ENCODE measurements at regions not wholly inside any gene's neighbourhood (a gene's known extent, or its start where the extent isn't known, plus 50 kb on each side); places are given as distances from the start of the nearest gene placed in this dataset.

DNA sequence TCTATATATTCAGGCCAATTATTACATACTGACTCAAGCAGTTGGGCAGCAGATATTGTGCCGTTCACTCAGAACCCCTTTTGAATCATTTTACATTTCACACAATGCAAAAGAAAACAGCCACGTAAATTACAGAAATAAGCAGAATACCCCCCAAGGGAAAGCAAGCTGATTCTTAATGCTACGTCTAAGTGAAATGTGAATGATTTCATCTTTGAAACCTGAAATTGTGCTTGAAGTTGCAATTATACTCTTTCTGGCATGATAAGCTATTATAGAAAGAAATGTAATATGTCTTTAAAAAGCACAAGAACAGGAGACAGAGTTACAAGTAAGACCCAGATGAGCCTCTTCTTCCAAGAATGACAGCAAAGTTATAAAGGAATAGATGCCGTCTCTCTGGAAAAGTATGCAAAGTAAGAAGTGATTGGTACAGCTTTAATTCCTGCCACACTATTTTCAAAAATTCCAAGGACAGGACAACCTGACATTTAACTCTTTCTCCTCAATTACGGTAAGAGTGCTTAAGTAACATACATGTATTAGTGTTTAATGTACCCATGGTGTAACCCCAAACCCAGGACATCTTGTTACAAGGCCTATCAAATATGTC is 891.5 kb upstream of the ADGRL2 start:
- Histone ChIP-seq H3K36me3 (no peaks in the 10 kb centered on the region), H3K4me3 (no peak overlapping the region), H3K4me1 (no peaks in the 10 kb centered on the region), H3K9me3 (no peaks in the 10 kb centered on the region), H3K27ac (no peak overlapping the region), H3K27me3 (no peaks in the 10 kb centered on the region)
- TF ChIP-seq, protein P1, sequence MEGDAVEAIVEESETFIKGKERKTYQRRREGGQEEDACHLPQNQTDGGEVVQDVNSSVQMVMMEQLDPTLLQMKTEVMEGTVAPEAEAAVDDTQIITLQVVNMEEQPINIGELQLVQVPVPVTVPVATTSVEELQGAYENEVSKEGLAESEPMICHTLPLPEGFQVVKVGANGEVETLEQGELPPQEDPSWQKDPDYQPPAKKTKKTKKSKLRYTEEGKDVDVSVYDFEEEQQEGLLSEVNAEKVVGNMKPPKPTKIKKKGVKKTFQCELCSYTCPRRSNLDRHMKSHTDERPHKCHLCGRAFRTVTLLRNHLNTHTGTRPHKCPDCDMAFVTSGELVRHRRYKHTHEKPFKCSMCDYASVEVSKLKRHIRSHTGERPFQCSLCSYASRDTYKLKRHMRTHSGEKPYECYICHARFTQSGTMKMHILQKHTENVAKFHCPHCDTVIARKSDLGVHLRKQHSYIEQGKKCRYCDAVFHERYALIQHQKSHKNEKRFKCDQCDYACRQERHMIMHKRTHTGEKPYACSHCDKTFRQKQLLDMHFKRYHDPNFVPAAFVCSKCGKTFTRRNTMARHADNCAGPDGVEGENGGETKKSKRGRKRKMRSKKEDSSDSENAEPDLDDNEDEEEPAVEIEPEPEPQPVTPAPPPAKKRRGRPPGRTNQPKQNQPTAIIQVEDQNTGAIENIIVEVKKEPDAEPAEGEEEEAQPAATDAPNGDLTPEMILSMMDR (IDR thresholded peaks at IDR 0.05): no peak
- TF ChIP-seq POLR2A (IDR thresholded peaks at IDR 0.05): no peak
- 70 to 81% methylated on average over 5 of the region's 5 CpGs for WGBS, 2 donors
- intact Hi-C loops (cut with DNase I): no loop called here
- no peak for DNase-seq

DNA sequence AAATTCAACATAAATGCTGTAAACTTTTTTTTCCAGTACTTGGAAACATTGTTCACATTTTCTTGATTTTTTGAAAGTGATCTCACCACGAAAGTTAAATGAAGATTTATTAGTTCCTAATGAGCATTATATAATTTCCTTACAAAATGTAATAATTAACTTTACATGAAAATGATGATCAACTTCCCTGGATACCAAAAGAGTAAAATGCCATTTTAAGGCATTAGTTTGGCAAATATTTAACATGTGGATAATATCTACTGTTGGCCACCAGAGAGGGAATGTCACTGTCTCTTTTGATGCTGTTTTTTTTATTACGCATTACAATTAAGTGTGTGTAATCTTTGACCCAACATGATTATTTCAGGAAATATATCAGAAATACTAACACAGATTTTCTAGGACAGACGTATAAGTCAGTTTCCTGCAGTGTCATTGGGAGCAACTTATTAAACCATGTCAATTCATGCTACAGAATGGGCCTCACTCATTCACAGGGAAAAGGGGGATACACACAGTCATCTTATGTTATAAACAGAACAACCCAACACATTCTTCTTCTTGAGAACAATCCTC is 903.9 kb upstream of the ADGRL2 start:
- Histone ChIP-seq H3K9me3 (no peaks in the 10 kb centered on the region), H3K4me3 (no peak overlapping the region), H3K27me3 (no peaks in the 10 kb centered on the region), H3K36me3 (no peaks in the 10 kb centered on the region), H3K4me1 (peaks cover 0 to 7% (median 0%) of the 10 kb centered on the region in 3 donors), H3K27ac (no peak overlapping the region)
- 78 to 87% methylated on average over 3 of the region's 3 CpGs for WGBS, 2 donors
- TF ChIP-seq POLR2A (IDR thresholded peaks at IDR 0.05): no peak
- TF ChIP-seq, protein P1 (IDR thresholded peaks at IDR 0.05): no peak
- DNase-seq: no peak
- intact Hi-C loops (cut with DNase I): no loop called here

DNA sequence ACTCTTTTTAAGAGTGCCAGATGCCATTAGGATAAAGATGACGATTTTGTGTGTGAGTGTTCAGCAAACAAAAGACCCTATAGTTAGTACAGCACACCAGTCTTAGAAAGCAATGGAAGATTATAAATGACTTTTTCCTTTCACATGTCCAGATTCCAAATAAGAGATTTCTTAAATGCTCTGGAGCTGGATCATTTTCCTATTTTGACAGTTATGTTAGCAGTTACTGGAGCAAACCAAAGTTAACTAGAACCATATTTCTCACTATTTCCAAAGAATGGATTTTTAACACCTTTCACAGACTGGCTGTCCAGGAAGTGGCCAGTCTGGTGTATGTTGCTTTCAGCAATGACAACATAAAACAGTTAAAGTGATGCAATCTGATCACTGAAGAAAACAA is 905.8 kb upstream of the ADGRL2 start:
- no peaks in the 10 kb centered on the region for H3K36me3 ChIP-seq
- no peak for DNase-seq
- H3K4me1 ChIP-seq: peaks cover 0 to 7% (median 0%) of the 10 kb centered on the region in 3 donors
- no peak overlapping the region for H3K4me3 ChIP-seq
- no peaks in the 10 kb centered on the region for H3K27me3 ChIP-seq
- no peak overlapping the region for H3K27ac ChIP-seq
- no peaks in the 10 kb centered on the region for H3K9me3 ChIP-seq
- TF ChIP-seq, protein P1 (IDR thresholded peaks at IDR 0.05): no peak
- no peak for TF ChIP-seq POLR2A (IDR thresholded peaks at IDR 0.05)
- WGBS, 2 donors: 27 to 50% methylated on average over 1 of the region's 1 CpG
- intact Hi-C loops (cut with DNase I): no loop called here

DNA sequence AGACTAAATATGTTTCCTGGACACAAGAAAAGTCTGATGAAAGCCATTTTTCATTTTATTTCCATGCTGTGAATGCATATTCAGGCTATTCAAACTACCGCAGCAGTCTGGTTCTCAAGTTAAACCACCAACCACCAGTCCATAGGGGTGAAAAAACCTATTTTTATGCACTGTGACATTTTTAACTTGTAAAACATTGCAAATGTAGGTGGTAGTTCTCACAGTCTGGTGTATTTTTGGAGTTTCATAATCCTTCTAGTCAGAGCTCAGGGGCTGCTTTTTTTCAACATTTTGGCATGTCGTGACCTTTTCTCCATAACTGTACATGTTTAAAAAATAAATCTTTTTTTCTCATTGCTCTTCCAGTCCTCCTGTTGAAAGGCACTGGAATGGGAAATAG is 907.6 kb upstream of the ADGRL2 start:
- H3K4me3 ChIP-seq: no peak overlapping the region
- H3K9me3 ChIP-seq: no peaks in the 10 kb centered on the region
- 34 to 44% methylated on average over 2 of the region's 2 CpGs for WGBS, 2 donors
- peaks cover 0 to 7% (median 0%) of the 10 kb centered on the region in 3 donors for H3K4me1 ChIP-seq
- no peak overlapping the region for H3K27ac ChIP-seq
- no peak for DNase-seq
- H3K27me3 ChIP-seq: no peaks in the 10 kb centered on the region
- intact Hi-C loops (cut with DNase I): no loop called here
- TF ChIP-seq, protein P1 (IDR thresholded peaks at IDR 0.05): no peak
- no peak for TF ChIP-seq POLR2A (IDR thresholded peaks at IDR 0.05)
- no peaks in the 10 kb centered on the region for H3K36me3 ChIP-seq

DNA sequence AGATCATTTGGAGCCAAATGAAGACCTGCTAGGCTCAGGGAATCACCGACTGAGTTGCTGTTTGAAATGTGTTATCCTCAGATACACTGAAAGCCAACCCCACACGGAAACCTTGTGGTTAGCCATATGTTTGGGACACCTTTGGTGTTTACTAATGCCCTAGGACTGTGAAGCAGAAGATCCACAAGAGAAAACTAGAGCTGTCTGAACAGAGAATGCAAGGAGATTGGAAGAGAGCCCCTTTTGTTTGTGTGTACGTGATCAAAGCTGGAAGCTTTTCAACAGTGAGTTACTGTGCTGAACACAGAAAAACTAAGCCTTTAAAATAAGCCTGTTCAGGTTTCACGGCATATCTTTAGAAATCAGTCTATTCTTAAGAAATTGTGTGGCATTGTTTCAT is 908.2 kb upstream of the ADGRL2 start:
- TF ChIP-seq, protein P1 (IDR thresholded peaks at IDR 0.05): no peak
- TF ChIP-seq POLR2A (IDR thresholded peaks at IDR 0.05): no peak
- DNase-seq: no peak
- Histone ChIP-seq H3K4me1 (peaks cover 0 to 7% (median 0%) of the 10 kb centered on the region in 3 donors), H3K27me3 (no peaks in the 10 kb centered on the region), H3K36me3 (no peaks in the 10 kb centered on the region), H3K27ac (no peak overlapping the region), H3K4me3 (no peak overlapping the region), H3K9me3 (no peaks in the 10 kb centered on the region)
- intact Hi-C loops (cut with DNase I): no loop called here
- WGBS, 2 donors: 3 to 14% methylated on average over 4 of the region's 4 CpGs
